ENCODE measurements at regions not wholly inside any gene's neighbourhood (a gene's known extent, or its start where the extent isn't known, plus 50 kb on each side); places are given as distances from the start of the nearest gene placed in this dataset.

DNA sequence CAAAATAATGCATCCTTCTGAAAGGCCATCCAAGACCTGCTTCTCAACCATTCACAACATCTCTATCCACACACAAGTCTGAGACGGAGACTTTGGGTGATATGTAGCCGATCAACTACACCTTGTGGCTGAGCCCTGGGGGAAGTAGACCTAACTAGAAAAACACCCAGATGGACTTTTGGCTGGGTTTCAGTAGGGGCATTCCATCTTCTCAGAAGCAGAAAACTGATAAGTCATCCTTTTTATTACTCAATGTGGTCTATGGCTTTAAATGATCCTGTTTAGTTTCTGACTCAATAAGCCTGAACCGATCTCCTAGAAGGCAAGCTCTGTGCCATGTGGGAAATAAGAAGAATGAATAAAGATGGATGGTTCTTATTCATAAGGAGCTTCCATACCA is 82.5 kb upstream of the AFF2 start:
- ChIA-PET POLR2A (no interaction called here), CTCF (no interaction called here)
- no peak for DNase-seq (ENCODE audit: extremely low spot score)
- no peak for TF ChIP-seq CTCF (IDR thresholded peaks at IDR 0.05; ENCODE audit: control extremely low read depth, extremely low read depth, low read depth, missing control alignments)

DNA sequence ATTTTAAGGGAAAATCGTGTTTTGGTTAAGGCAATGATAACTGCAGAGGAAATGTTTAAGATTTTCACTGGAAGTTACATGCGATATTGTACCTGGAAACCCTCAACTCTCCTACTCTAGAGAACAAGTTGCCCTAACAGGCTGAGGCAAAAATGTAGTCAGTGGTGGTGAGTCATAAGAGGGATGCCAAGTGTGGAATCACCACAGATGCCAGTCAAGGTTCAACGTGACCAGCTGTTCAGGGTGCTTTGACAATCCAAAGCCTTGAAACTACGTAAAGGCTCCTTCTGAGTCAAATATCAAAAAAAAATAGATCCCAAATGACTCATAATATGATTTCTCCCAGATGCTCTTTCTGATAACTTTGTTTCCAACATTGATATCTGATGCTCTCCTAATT is 77.9 kb upstream of the AFF2 start:
- CTCF ChIA-PET, result no interaction called here
- no peak for DNase-seq (ENCODE audit: extremely low spot score)
- TF ChIP-seq CTCF (IDR thresholded peaks at IDR 0.05; ENCODE audit: control extremely low read depth, extremely low read depth, low read depth, missing control alignments), result no peak
- POLR2A ChIA-PET, result no interaction called here

DNA sequence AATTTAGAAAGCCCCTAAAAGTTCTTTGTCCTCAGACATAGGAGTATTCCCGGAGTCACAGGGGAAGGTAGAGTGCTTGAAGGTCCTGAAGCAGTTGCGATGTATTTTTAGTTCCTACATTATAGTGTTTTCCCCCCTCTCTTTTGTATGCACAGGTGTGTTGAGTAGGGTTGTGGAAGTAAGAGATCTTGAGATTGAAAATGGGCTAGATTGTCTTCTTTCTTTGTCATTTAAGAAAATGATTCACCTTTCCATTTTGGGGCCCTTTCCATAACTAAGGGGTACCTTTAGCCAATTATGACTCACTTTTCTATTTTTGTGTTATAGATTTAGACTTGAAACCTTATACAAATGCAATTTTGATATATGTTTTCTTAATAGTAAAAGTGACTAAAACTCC is 75.8 kb upstream of the AFF2 start:
- TF ChIP-seq CTCF (IDR thresholded peaks at IDR 0.05; ENCODE audit: control extremely low read depth, extremely low read depth, low read depth, missing control alignments), result no peak
- ChIA-PET CTCF (no interaction called here), POLR2A (no interaction called here)
- DNase-seq (ENCODE audit: extremely low spot score), result no peak

- no peak for TF ChIP-seq CTCF (IDR thresholded peaks at IDR 0.05; ENCODE audit: control extremely low read depth, extremely low read depth, low read depth, missing control alignments)
- no peak for DNase-seq (ENCODE audit: extremely low spot score)
- ChIA-PET CTCF (no interaction called here), POLR2A (no interaction called here)
Observed at GRCh38 chrX:148426467-148426866, 74.0 kb upstream of the AFF2 start.

DNA sequence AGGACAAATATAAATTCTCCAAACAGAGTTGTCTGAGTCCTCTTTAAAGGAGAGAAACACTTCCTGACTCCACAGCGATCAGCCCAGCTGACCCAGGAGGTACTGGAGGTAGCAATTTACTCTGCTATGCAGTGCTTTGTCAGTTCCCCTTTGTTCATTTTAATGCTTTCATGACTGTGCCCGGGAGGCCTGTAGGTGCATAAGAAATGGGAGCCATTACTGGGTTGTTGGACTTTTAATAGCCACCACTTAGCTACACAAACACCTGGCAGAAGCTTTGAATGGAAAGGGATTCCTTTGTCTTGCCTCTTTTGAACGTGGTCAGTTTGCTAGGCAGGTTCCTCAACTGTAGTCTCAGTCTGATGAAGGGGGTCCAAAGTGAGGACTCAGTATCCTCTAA is 59.0 kb upstream of the AFF2 start:
- no peak for DNase-seq (ENCODE audit: extremely low spot score)
- no peak for TF ChIP-seq CTCF (IDR thresholded peaks at IDR 0.05; ENCODE audit: control extremely low read depth, extremely low read depth, low read depth, missing control alignments)
- ChIA-PET CTCF (no interaction called here), POLR2A (no interaction called here)

GRCh38 chrX:148443216-148443615 is 57.2 kb upstream of the AFF2 start:
- DNase-seq (ENCODE audit: extremely low spot score), result no peak
- ChIA-PET CTCF (no interaction called here), POLR2A (no interaction called here)
- no peak for TF ChIP-seq CTCF (IDR thresholded peaks at IDR 0.05; ENCODE audit: control extremely low read depth, extremely low read depth, low read depth, missing control alignments)

DNA sequence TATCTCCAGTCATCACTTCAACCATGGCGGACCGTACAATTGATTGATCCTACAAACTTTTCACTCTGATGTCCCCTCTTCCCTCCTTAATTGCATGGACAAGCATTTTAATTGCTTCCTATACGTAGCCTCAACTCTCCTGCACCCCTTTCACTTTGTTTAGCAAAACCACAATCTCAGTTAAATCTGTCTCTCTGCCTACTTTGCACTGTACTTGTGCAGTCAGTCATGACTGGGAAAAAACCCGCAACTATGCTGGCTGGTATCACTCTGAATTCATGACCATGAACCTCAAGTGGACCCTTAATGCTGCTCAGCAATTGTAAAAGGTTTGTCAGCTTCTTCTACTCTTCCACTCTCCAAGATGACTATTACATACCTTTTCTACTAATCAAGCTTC is 51.7 kb upstream of the AFF2 start:
- no peak for DNase-seq (ENCODE audit: extremely low spot score)
- ChIA-PET CTCF (no interaction called here), POLR2A (no interaction called here)
- no peak for TF ChIP-seq CTCF (IDR thresholded peaks at IDR 0.05; ENCODE audit: control extremely low read depth, extremely low read depth, low read depth, missing control alignments)
